Prostate gland (tissue), 2 donors: ENCODE measurements at regions not wholly inside any gene's neighbourhood (a gene's known extent, or its start where the extent isn't known, plus 50 kb on each side); places are given as distances from the start of the nearest gene placed in this dataset.

Source experiments
- DNase-seq: peaks from one replicate; pipeline ENCODE4 v3.0.0-alpha.2; 2019; ENCODE audit warnings: low spot score
- H3K27ac ChIP-seq, 2 donors: fragments of 200-600 bp; sonication (generic); 2 replicates each; pipeline ENCODE4 v1.5.1; 2017 to 2019
- H3K27me3 ChIP-seq: fragments of 200-600 bp; sonication (generic); replicated peaks from 2 replicates; pipeline ENCODE4 v1.5.1; 2019; ENCODE audit not compliant: insufficient read depth
- H3K36me3 ChIP-seq, 2 donors: fragments of 200-600 bp; sonication (generic); 1 replicate in 1 of 2; 2 replicates in 1 of 2; pipeline versions ENCODE4 v1.5.1 to v1.8.1; 2017 to 2019
- H3K4me1 ChIP-seq: fragments of 200-600 bp; sonication (generic); replicated peaks from 2 replicates; pipeline ENCODE4 v1.5.1; 2019
- H3K4me3 ChIP-seq, 2 donors: fragments of 200-600 bp; sonication (generic); 2 replicates each; pipeline ENCODE4 v1.5.1; 2017 to 2019
- H3K9me3 ChIP-seq: fragments of 200-600 bp; sonication (generic); 2 replicates; pipeline ENCODE4 v1.5.1; 2017
- CTCF ChIP-seq, 4 experiments: fragments of 200-600 bp in 2 of 4; fragments of 450-650 bp in 2 of 4; sonication (generic) in 2 of 4; IDR thresholded peaks; 1 replicate in 3 of 4; 2 replicates in 1 of 4; pipeline ENCODE4 v1.5.1; 2016 to 2019; ENCODE audit warnings: antibody characterized with exemption in 4 of 4, mild to moderate bottlenecking in 2 of 4, moderate library complexity in 2 of 4
- POLR2A ChIP-seq: fragments of 450-650 bp; IDR thresholded peaks from one replicate; pipeline ENCODE4 v1.6.1; 2016; ENCODE audit warnings: antibody characterized with exemption, mild to moderate bottlenecking
- POLR2AphosphoS5 ChIP-seq: sonication (generic); formaldehyde crosslinking; IDR thresholded peaks from one replicate; pipeline ENCODE4 v1.6.1; 2017; ENCODE audit warnings: antibody characterized with exemption
- WGBS: methylation state at CpG from one replicate; pipeline ENCODE4 v1.1.5; 2018; 5-methylcytosine and 5-hydroxymethylcytosine counted together
- intact Hi-C: fragments of 100-400 bp; cut with DNase I; formaldehyde crosslinking; loops from one replicate; pipeline ENCODE4 v1.14.2; 2022

- H3K4me3 ChIP-seq: no peak overlapping the region
- no peak for DNase-seq
- peaks cover 18% of the 10 kb centered on the region for H3K4me1 ChIP-seq
- no peaks in the 10 kb centered on the region for H3K27me3 ChIP-seq
- 80% methylated on average over 2 of the region's 2 CpGs for WGBS
- TF ChIP-seq CTCF (IDR thresholded peaks at IDR 0.05) (no peak), POLR2A (no peak), POLR2AphosphoS5 (no peak)
- H3K9me3 ChIP-seq: no peaks in the 10 kb centered on the region
- intact Hi-C loops: loop anchor here (10.0 kb wide), 1 partner anchor 447 kb away; no protein-coding TSS in a partner anchor
- H3K36me3 ChIP-seq: no peaks in the 10 kb centered on the region
- peak overlapping the region; percentile 74 for H3K27ac ChIP-seq
Measured at GRCh38 chr1:234981758-234982157, 146.9 kb downstream of the TOMM20 start.

GRCh38 chr1:234980645-234981396, 147.8 kb downstream of the TOMM20 start:
- intact Hi-C loops: loop anchor here (10.0 kb wide), 1 partner anchor 446 kb away; no protein-coding TSS in a partner anchor
- Histone ChIP-seq H3K4me1 (peaks cover 18% of the 10 kb centered on the region), H3K9me3 (no peaks in the 10 kb centered on the region), H3K36me3 (no peaks in the 10 kb centered on the region), H3K4me3 (no peak overlapping the region), H3K27ac (peak overlapping the region; percentile 74), H3K27me3 (no peaks in the 10 kb centered on the region)
- DNase-seq: no peak
- TF ChIP-seq POLR2AphosphoS5: peak; percentile 40
- no peak for TF ChIP-seq CTCF (IDR thresholded peaks at IDR 0.05)
- WGBS: 59% methylated on average over 18 of the region's 18 CpGs

- 92% methylated on average over 6 of the region's 6 CpGs for WGBS
- H3K36me3 ChIP-seq: no peaks in the 10 kb centered on the region
- H3K27ac ChIP-seq: peak overlapping the region; percentile 74
- intact Hi-C loops: loop anchor here (10.0 kb wide), 1 partner anchor 445 kb away; no protein-coding TSS in a partner anchor
- peaks cover 18% of the 10 kb centered on the region for H3K4me1 ChIP-seq
- H3K9me3 ChIP-seq: no peaks in the 10 kb centered on the region
- no peak overlapping the region for H3K4me3 ChIP-seq
- TF ChIP-seq CTCF (IDR thresholded peaks at IDR 0.05): no peak
- TF ChIP-seq POLR2AphosphoS5: no peak
- TF ChIP-seq POLR2A: no peak
- DNase-seq: no peak
- no peaks in the 10 kb centered on the region for H3K27me3 ChIP-seq
Measured at GRCh38 chr1:234980291-234980644, 148.4 kb downstream of the TOMM20 start.

GRCh38 chr1:234979296-234980279, 149.0 kb downstream of the TOMM20 start:
- 64% methylated on average over 15 of the region's 15 CpGs for WGBS
- no peak for DNase-seq
- Histone ChIP-seq H3K27ac (peak overlapping the region; percentile 74), H3K9me3 (no peaks in the 10 kb centered on the region), H3K27me3 (no peaks in the 10 kb centered on the region), H3K4me1 (peaks cover 18% of the 10 kb centered on the region), H3K36me3 (no peaks in the 10 kb centered on the region), H3K4me3 (no peak overlapping the region)
- intact Hi-C loops: loop anchor here (10.0 kb wide), 1 partner anchor 445 kb away; no protein-coding TSS in a partner anchor
- TF ChIP-seq CTCF (IDR thresholded peaks at IDR 0.05): no peak
- TF ChIP-seq POLR2A: no peak
- no peak for TF ChIP-seq POLR2AphosphoS5
